ENCODE measurements at regions not wholly inside any gene's neighbourhood (a gene's known extent, or its start where the extent isn't known, plus 50 kb on each side); places are given as distances from the start of the nearest gene placed in this dataset.

- TF ChIP-seq REST (IDR thresholded peaks at IDR 0.05; ENCODE audit: low read depth) (no peak), RAD21 (IDR thresholded peaks at IDR 0.05; ENCODE audit: low read depth) (no peak), EZH2 (IDR thresholded peaks at IDR 0.05) (no peak), TCF7L2 (IDR thresholded peaks at IDR 0.05; ENCODE audit: borderline replicate concordance, extremely low read depth, insufficient read depth, insufficient read length) (no peak), YY1 (IDR thresholded peaks at IDR 0.05; ENCODE audit: extremely low read depth, insufficient replicate concordance, low read depth, low read length) (no peak), ZFX (IDR thresholded peaks at IDR 0.05) (no peak)
- TF ChIP-seq, protein P1, sequence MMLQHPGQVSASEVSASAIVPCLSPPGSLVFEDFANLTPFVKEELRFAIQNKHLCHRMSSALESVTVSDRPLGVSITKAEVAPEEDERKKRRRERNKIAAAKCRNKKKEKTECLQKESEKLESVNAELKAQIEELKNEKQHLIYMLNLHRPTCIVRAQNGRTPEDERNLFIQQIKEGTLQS (IDR thresholded peaks at IDR 0.05) = no peak
Measured at GRCh38 chr11:26078231-26078821, 253.6 kb upstream of the ANO3 start (continued).

- BruUV-seq (replicated peaks) = no TSS peak
- no peak overlapping the region for H3K27ac ChIP-seq (ENCODE audit: low read depth, low read length)
- H4K20me1 ChIP-seq (ENCODE audit: insufficient read depth) = no peaks in the 10 kb centered on the region
- H3K9me2 ChIP-seq (ENCODE audit: insufficient read depth) = no peaks in the 10 kb centered on the region
- H3K36me3 ChIP-seq (ENCODE audit: control insufficient read depth in 1 of 2, insufficient read depth in 2 of 2, low read length in 2 of 2) = no peaks in the 10 kb centered on the region
- ATAC-seq = no peak
- no peak for DNase-seq (ENCODE audit: low read depth, low spot score)
- H3K4me2 ChIP-seq (ENCODE audit: low read length) = no peak overlapping the region
- H3K9me3 ChIP-seq (ENCODE audit: control insufficient read depth in 1 of 2, insufficient read depth in 1 of 2, low read depth in 1 of 2, low read length in 2 of 2) = peaks cover 4 to 15% of the 10 kb centered on the region in 2 experiments; a peak in 2 of 4 replicates
- no peaks in the 10 kb centered on the region for H3K27me3 ChIP-seq (ENCODE audit: insufficient read depth, low read length)
- no peaks in the 10 kb centered on the region for H3K4me1 ChIP-seq (ENCODE audit: control insufficient read depth in 1 of 2, insufficient read depth in 2 of 2, low read length in 2 of 2)
- intact Hi-C loops (cut with micrococcal nuclease) = no loop called here
- H3K9ac ChIP-seq (ENCODE audit: low read length) = no peak overlapping the region
- CTCF ChIA-PET = no interaction called here
- RAD21 ChIA-PET (ENCODE audit: low non-redundant PET in 1 of 2, low total read pairs in 2 of 2, uncharacterized antibody in 2 of 2, unreplicated experiment in 2 of 2) = no interaction called here
- H2AFZ ChIP-seq (ENCODE audit: low read depth, low read length, poor library complexity, severe bottlenecking) = no peak overlapping the region
- no peaks in the 10 kb centered on the region for H3K79me2 ChIP-seq (ENCODE audit: insufficient read depth, low read length)
- no peak overlapping the region for H3K4me3 ChIP-seq (replicated peaks in 1 of 2; ENCODE audit: low read depth in 1 of 2, low read length in 2 of 2)
- POLR2A ChIA-PET = no interaction called here
- no peak for TF ChIP-seq ZBTB33 (IDR thresholded peaks at IDR 0.05; ENCODE audit: extremely low read depth, insufficient replicate concordance, low read length)
- TF ChIP-seq CEBPB (IDR thresholded peaks at IDR 0.05; ENCODE audit: low read depth) = no peak
- TF ChIP-seq EZH2 (IDR thresholded peaks at IDR 0.05) = no peak
- TF ChIP-seq REST (IDR thresholded peaks at IDR 0.05; ENCODE audit: low read depth) = no peak
- no peak for TF ChIP-seq ZFX (IDR thresholded peaks at IDR 0.05)
- no peak for TF ChIP-seq ELF1 (IDR thresholded peaks at IDR 0.05; ENCODE audit: borderline replicate concordance, low read depth)
- TF ChIP-seq POLR2AphosphoS5 (IDR thresholded peaks at IDR 0.05; ENCODE audit: low read depth, low read length) = no peak
- TF ChIP-seq EZH2phosphoT487 (IDR thresholded peaks at IDR 0.05; ENCODE audit: borderline replicate concordance) = no peak
- TF ChIP-seq SRF (IDR thresholded peaks at IDR 0.05; ENCODE audit: low read depth) = no peak
Measured at GRCh38 chr11:26084313-26084712, 247.6 kb upstream of the ANO3 start.

Measured in HCT116 (cell line).